ENCODE measurements at regions not wholly inside any gene's neighbourhood (a gene's known extent, or its start where the extent isn't known, plus 50 kb on each side); places are given as distances from the start of the nearest gene placed in this dataset.

GRCh38 chr7:84841809-84842208, 345.0 kb downstream of the SEMA3D start:
- Histone ChIP-seq H3K9me2 (replicated peaks; ENCODE audit: insufficient read depth) (no peaks in the 10 kb centered on the region), H2AFZ (no peak overlapping the region), H4K20me1 (ENCODE audit: insufficient read depth, poor library complexity, severe bottlenecking) (no peaks in the 10 kb centered on the region), H3K36me3 (replicated peaks; ENCODE audit: insufficient read depth, low read depth) (no peaks in the 10 kb centered on the region), H3K4me1 (ENCODE audit: insufficient read depth) (no peaks in the 10 kb centered on the region), H3K4me2 (no peak overlapping the region), H3K9me3 (ENCODE audit: low read depth) (no peaks in the 10 kb centered on the region), H3K27ac (no peak overlapping the region), H3K4me3 (no peak overlapping the region), H3K27me3 (no peaks in the 10 kb centered on the region), H3K79me2 (no peaks in the 10 kb centered on the region)
- TF ChIP-seq EZH2 (IDR thresholded peaks at IDR 0.05; ENCODE audit: borderline replicate concordance) (no peak), EZH2phosphoT487 (IDR thresholded peaks at IDR 0.05; ENCODE audit: low read depth, severe bottlenecking, unreplicated experiment) (no peak)
- TF ChIP-seq, protein P1, sequence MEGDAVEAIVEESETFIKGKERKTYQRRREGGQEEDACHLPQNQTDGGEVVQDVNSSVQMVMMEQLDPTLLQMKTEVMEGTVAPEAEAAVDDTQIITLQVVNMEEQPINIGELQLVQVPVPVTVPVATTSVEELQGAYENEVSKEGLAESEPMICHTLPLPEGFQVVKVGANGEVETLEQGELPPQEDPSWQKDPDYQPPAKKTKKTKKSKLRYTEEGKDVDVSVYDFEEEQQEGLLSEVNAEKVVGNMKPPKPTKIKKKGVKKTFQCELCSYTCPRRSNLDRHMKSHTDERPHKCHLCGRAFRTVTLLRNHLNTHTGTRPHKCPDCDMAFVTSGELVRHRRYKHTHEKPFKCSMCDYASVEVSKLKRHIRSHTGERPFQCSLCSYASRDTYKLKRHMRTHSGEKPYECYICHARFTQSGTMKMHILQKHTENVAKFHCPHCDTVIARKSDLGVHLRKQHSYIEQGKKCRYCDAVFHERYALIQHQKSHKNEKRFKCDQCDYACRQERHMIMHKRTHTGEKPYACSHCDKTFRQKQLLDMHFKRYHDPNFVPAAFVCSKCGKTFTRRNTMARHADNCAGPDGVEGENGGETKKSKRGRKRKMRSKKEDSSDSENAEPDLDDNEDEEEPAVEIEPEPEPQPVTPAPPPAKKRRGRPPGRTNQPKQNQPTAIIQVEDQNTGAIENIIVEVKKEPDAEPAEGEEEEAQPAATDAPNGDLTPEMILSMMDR (IDR thresholded peaks at IDR 0.05; ENCODE audit: poor library complexity), result no peak
- no peak for DNase-seq (ENCODE audit: low spot score)
- 81% methylated on average over 3 of the region's 3 CpGs for WGBS (ENCODE audit: low lambda C conversion rate, missing lambda C conversion rate)

GRCh38 chr7:84838857-84839256, 348.0 kb downstream of the SEMA3D start:
- Histone ChIP-seq H3K9me2 (replicated peaks; ENCODE audit: insufficient read depth) (no peaks in the 10 kb centered on the region), H3K27me3 (no peaks in the 10 kb centered on the region), H3K36me3 (replicated peaks; ENCODE audit: insufficient read depth, low read depth) (no peaks in the 10 kb centered on the region), H3K4me3 (no peak overlapping the region), H3K4me2 (no peak overlapping the region), H3K27ac (no peak overlapping the region), H3K79me2 (no peaks in the 10 kb centered on the region), H3K9me3 (ENCODE audit: low read depth) (no peaks in the 10 kb centered on the region), H2AFZ (no peak overlapping the region), H3K4me1 (ENCODE audit: insufficient read depth) (no peaks in the 10 kb centered on the region), H4K20me1 (ENCODE audit: insufficient read depth, poor library complexity, severe bottlenecking) (no peaks in the 10 kb centered on the region)
- 92% methylated on average over 5 of the region's 5 CpGs for WGBS (ENCODE audit: low lambda C conversion rate, missing lambda C conversion rate)
- no peak for TF ChIP-seq EZH2phosphoT487 (IDR thresholded peaks at IDR 0.05; ENCODE audit: low read depth, severe bottlenecking, unreplicated experiment)
- TF ChIP-seq, protein P1 (IDR thresholded peaks at IDR 0.05; ENCODE audit: poor library complexity), result no peak
- no peak for DNase-seq (ENCODE audit: low spot score)

GRCh38 chr7:84837405-84837804, 349.5 kb downstream of the SEMA3D start:
- TF ChIP-seq EZH2phosphoT487 (IDR thresholded peaks at IDR 0.05; ENCODE audit: low read depth, severe bottlenecking, unreplicated experiment) (no peak), EZH2 (IDR thresholded peaks at IDR 0.05; ENCODE audit: borderline replicate concordance) (no peak)
- TF ChIP-seq, protein P1 (IDR thresholded peaks at IDR 0.05; ENCODE audit: poor library complexity), result no peak
- 87% methylated on average over 2 of the region's 2 CpGs for WGBS (ENCODE audit: low lambda C conversion rate, missing lambda C conversion rate)
- Histone ChIP-seq H3K9me3 (ENCODE audit: low read depth) (no peaks in the 10 kb centered on the region), H3K36me3 (replicated peaks; ENCODE audit: insufficient read depth, low read depth) (no peaks in the 10 kb centered on the region), H3K4me3 (no peak overlapping the region), H3K79me2 (no peaks in the 10 kb centered on the region), H3K27me3 (no peaks in the 10 kb centered on the region), H4K20me1 (ENCODE audit: insufficient read depth, poor library complexity, severe bottlenecking) (no peaks in the 10 kb centered on the region), H3K4me1 (ENCODE audit: insufficient read depth) (no peaks in the 10 kb centered on the region), H3K9me2 (replicated peaks; ENCODE audit: insufficient read depth) (no peaks in the 10 kb centered on the region), H2AFZ (no peak overlapping the region), H3K27ac (no peak overlapping the region), H3K4me2 (no peak overlapping the region)
- DNase-seq (ENCODE audit: low spot score), result no peak

GRCh38 chr7:84829719-84830118, 357.1 kb downstream of the SEMA3D start:
- Histone ChIP-seq H3K36me3 (replicated peaks; ENCODE audit: insufficient read depth, low read depth) (no peaks in the 10 kb centered on the region), H2AFZ (no peak overlapping the region), H3K27ac (no peak overlapping the region), H3K79me2 (no peaks in the 10 kb centered on the region), H3K4me1 (ENCODE audit: insufficient read depth) (no peaks in the 10 kb centered on the region), H3K4me2 (no peak overlapping the region), H3K9me3 (ENCODE audit: low read depth) (no peaks in the 10 kb centered on the region), H4K20me1 (ENCODE audit: insufficient read depth, poor library complexity, severe bottlenecking) (no peaks in the 10 kb centered on the region), H3K4me3 (no peak overlapping the region), H3K9me2 (replicated peaks; ENCODE audit: insufficient read depth) (no peaks in the 10 kb centered on the region), H3K27me3 (no peaks in the 10 kb centered on the region)
- TF ChIP-seq EZH2 (IDR thresholded peaks at IDR 0.05; ENCODE audit: borderline replicate concordance) (no peak), EZH2phosphoT487 (IDR thresholded peaks at IDR 0.05; ENCODE audit: low read depth, severe bottlenecking, unreplicated experiment) (no peak)
- TF ChIP-seq, protein P1 (IDR thresholded peaks at IDR 0.05; ENCODE audit: poor library complexity), result no peak
- no peak for DNase-seq (ENCODE audit: low spot score)
